GM06990 (cell line): ENCODE measurements at regions not wholly inside any gene's neighbourhood (a gene's known extent, or its start where the extent isn't known, plus 50 kb on each side); places are given as distances from the start of the nearest gene placed in this dataset.

ENCODE experiments used
- DNase-seq: peaks from one replicate; pipeline ENCODE4 v3.0.0-alpha.2; 2011; ENCODE audit not compliant: insufficient read length; ENCODE audit errors: extremely low read depth
- H3K27me3 ChIP-seq: replicated peaks from 2 replicates; pipeline ENCODE4 v1.6.0; 2011; ENCODE audit warnings: low read length; ENCODE audit not compliant: control insufficient read depth, insufficient read depth
- H3K36me3 ChIP-seq: 2 replicates; pipeline ENCODE4 v1.5.1; 2011; ENCODE audit warnings: low read length; ENCODE audit not compliant: control insufficient read depth, insufficient read depth
- H3K4me3 ChIP-seq: replicated peaks from 2 replicates; pipeline ENCODE4 v1.5.1; 2011; ENCODE audit warnings: low read depth, mild to moderate bottlenecking, control low read depth, low read length
- TF ChIP-seq, protein P1 (sequence below): IDR thresholded peaks from 2 replicates; pipeline ENCODE4 v1.5.1; 2011; ENCODE audit warnings: low read length, control low read depth, mild to moderate bottlenecking, inconsistent platforms; ENCODE audit not compliant: insufficient read depth, poor library complexity, severe bottlenecking

DNA sequence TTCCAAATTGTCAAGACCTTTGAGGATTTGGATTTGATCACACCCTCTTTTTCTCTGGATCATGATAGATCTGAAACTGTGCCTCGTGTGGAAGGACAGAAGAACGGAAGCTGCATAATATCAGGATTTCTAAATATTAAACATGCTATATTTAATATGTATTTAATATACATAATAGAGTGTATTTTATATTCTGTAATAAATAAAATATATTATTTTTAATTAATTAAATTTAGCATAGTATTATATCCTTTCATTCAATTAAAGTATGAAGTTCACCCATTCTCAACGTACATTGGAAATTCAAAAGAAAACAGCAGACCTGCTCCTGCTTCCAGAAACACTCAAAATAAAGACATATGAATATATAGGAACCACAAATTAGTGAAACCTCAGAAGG is 70.6 kb upstream of the GLIS3 start:
- Histone ChIP-seq H3K36me3 (no peaks in the 10 kb centered on the region), H3K4me3 (no peak overlapping the region), H3K27me3 (no peaks in the 10 kb centered on the region; the same call in 1 of the 2 replicates)
- TF ChIP-seq, protein P1, sequence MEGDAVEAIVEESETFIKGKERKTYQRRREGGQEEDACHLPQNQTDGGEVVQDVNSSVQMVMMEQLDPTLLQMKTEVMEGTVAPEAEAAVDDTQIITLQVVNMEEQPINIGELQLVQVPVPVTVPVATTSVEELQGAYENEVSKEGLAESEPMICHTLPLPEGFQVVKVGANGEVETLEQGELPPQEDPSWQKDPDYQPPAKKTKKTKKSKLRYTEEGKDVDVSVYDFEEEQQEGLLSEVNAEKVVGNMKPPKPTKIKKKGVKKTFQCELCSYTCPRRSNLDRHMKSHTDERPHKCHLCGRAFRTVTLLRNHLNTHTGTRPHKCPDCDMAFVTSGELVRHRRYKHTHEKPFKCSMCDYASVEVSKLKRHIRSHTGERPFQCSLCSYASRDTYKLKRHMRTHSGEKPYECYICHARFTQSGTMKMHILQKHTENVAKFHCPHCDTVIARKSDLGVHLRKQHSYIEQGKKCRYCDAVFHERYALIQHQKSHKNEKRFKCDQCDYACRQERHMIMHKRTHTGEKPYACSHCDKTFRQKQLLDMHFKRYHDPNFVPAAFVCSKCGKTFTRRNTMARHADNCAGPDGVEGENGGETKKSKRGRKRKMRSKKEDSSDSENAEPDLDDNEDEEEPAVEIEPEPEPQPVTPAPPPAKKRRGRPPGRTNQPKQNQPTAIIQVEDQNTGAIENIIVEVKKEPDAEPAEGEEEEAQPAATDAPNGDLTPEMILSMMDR, result no peak
- DNase-seq, result no peak

DNA sequence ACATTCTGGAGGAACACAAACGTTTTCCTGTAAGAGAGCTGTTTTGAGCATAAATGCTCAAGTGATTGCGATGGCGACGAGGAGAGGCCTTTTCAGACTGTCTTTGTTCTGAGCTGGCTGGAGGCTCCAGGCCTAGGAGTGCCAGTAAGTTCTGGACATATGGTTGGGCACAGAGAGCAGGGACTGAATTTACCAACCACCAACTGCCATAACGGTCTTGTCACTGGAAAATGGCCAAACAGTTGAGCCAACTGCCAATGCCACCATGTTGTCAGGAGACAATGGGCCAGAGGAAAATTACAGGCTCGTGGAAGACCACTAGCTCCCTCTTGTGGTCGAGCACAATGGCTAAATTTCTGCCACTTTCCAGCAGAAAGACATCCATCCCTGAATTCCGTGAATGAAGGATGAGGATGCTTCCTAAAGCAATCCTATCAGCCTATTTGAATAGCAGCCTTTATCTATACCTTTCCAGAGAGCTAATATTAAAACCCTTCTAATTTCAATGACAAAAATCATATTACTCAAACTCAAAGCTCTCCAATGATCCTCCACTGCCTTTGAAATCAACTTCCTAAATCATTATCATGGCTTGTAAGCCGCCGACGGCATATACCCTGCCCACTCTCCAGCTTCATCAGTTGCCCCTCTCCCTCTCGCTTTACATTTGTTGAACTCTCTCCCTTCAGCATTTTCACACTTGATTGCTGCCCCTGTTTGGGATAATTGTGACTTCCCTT is 66.9 kb upstream of the GLIS3 start:
- DNase-seq, result no peak
- no peak overlapping the region for H3K4me3 ChIP-seq
- H3K36me3 ChIP-seq, result no peaks in the 10 kb centered on the region
- TF ChIP-seq, protein P1, result peak; percentile 76
- H3K27me3 ChIP-seq, result no peaks in the 10 kb centered on the region; the same call in 1 of the 2 replicates

DNA sequence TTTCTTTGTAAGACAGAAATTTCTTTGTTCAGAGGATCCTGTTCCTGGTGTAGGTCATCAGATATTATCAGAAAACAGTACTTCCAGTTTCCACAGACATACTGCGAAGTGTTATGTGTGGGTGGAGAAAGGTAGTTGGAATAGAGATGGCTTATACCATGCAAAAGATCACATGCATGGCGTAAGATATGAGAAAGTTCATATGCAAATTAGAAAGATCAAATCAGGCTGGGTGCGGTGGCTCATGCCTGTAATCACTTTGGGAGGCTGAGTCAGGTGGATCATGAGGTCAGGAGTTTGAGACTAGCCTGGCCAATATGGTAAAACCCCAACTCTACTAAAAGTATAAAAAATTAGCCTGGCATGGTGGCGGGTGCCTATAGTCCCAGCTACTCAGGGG is 65.2 kb upstream of the GLIS3 start:
- no peak for DNase-seq
- TF ChIP-seq, protein P1, result no peak
- no peaks in the 10 kb centered on the region for H3K36me3 ChIP-seq
- no peaks in the 10 kb centered on the region; the same call in 1 of the 2 replicates for H3K27me3 ChIP-seq
- H3K4me3 ChIP-seq, result no peak overlapping the region

DNA sequence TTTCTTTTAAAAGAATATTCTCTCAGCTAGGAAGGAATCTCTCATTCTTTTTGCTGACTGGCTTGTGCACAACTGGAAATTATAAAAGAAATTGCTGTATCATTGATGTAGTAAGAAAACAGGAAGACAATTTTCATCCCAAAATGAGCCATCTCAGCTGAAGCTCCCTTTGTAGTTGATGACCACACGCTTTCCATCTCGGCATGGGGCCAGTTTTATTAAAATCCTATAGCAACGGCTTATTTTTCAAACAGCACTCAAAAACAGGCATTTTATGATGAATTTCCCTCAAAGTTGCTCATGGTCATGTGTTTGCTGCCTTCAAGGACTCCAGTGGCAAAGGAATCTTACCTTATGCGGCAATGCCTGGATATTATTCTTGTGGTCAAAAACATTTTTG is 62.4 kb upstream of the GLIS3 start:
- Histone ChIP-seq H3K4me3 (no peak overlapping the region), H3K36me3 (no peaks in the 10 kb centered on the region), H3K27me3 (no peaks in the 10 kb centered on the region)
- no peak for DNase-seq
- TF ChIP-seq, protein P1, result no peak

DNA sequence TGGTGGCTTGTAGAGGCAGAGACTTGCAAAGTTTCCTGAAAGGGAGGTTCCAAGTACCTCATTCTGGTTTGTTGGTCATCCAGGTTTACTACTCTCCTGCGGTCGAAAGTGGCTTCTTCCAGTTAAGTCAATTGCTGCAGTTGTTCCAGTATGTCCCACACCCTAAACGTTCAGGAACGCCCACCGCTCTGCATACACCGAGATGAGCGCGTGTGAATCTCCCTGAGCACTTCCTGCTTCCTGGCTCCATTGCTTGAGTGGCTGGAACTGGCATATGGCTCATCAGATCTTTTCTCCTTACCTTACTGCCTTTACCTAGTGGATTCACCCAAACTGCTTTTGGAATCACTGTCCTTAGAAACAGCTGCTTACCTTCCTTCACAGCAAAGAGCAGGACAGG is 59.1 kb upstream of the GLIS3 start:
- H3K4me3 ChIP-seq, result no peak overlapping the region
- no peaks in the 10 kb centered on the region for H3K36me3 ChIP-seq
- H3K27me3 ChIP-seq, result no peaks in the 10 kb centered on the region
- TF ChIP-seq, protein P1, result no peak
- DNase-seq, result no peak
